WTC11 (cell line): ENCODE measurements at regions not wholly inside any gene's neighbourhood (a gene's known extent, or its start where the extent isn't known, plus 50 kb on each side); places are given as distances from the start of the nearest gene placed in this dataset.

Experiments used
- ATAC-seq: fragments of 200-7000 bp; cut with Tn5 transposase; 2 replicates; pipeline ENCODE4 v1.10.0; 2021; ENCODE audit warnings: mild to moderate bottlenecking, moderate library complexity
- CTCF ChIA-PET: fragments of 300-600 bp; sonication (Branson Sonifier 250); formaldehyde crosslinking; loops from one replicate; lab custom pipeline; 2021; ENCODE audit warnings: antibody characterized with exemption; lab: Charles Lee
- POLR2A ChIA-PET: fragments of 350-600 bp; sonication (Branson Sonifier 250); formaldehyde crosslinking; loops from one replicate; lab custom pipeline; 2021; ENCODE audit warnings: antibody characterized with exemption; lab: Charles Lee
- DNase-seq: peaks from one replicate; pipeline ENCODE4 v3.0.0; 2021; ENCODE audit warnings: low spot score
- H3K27ac Mint-ChIP-seq: 2 replicates; pipeline ENCODE4 v1.8.0; 2021; ENCODE audit warnings: mixed read lengths
- H3K27me3 Mint-ChIP-seq: 2 replicates; pipeline ENCODE4 v1.8.0; 2021; ENCODE audit warnings: low read depth, mild to moderate bottlenecking, moderate library complexity, mixed read lengths
- H3K36me3 Mint-ChIP-seq: 2 replicates; pipeline ENCODE4 v1.8.0; 2021; ENCODE audit warnings: mixed read lengths
- H3K4me1 Mint-ChIP-seq: 2 replicates; pipeline ENCODE4 v1.8.0; 2022; ENCODE audit warnings: mixed read lengths
- H3K4me3 Mint-ChIP-seq: 2 replicates; pipeline ENCODE4 v1.8.0; 2021; ENCODE audit warnings: mild to moderate bottlenecking, moderate library complexity, mixed read lengths
- H3K9me3 Mint-ChIP-seq: 2 replicates; pipeline ENCODE4 v1.8.0; 2021; ENCODE audit warnings: mixed read lengths
- ATF2 ChIP-seq: sonication (generic); formaldehyde crosslinking; IDR thresholded peaks from 2 replicates; pipeline ENCODE4 v1.8.1; 2022; ENCODE audit warnings: low read depth, missing genetic modification reagents, borderline replicate concordance
- E2F1 ChIP-seq: sonication (generic); formaldehyde crosslinking; IDR thresholded peaks from 2 replicates; pipeline ENCODE4 v1.8.0; 2022; ENCODE audit warnings: mild to moderate bottlenecking, missing genetic modification reagents
- ELF4 ChIP-seq: sonication (generic); formaldehyde crosslinking; IDR thresholded peaks from 2 replicates; pipeline ENCODE4 v1.8.1; 2022; ENCODE audit warnings: low read depth, mild to moderate bottlenecking, moderate library complexity, missing genetic modification reagents
- ETV6 ChIP-seq: sonication (generic); formaldehyde crosslinking; IDR thresholded peaks from 2 replicates; pipeline ENCODE4 v1.8.1; 2022; ENCODE audit warnings: mild to moderate bottlenecking, missing genetic modification reagents
- FOXP4 ChIP-seq: sonication (generic); formaldehyde crosslinking; IDR thresholded peaks from 2 replicates; pipeline ENCODE4 v1.8.0; 2022; ENCODE audit warnings: mild to moderate bottlenecking, missing genetic modification reagents
- GABPB1 ChIP-seq: sonication (generic); formaldehyde crosslinking; IDR thresholded peaks from 2 replicates; pipeline ENCODE4 v1.8.1; 2023; ENCODE audit warnings: mild to moderate bottlenecking, missing genetic modification reagents
- IRF1 ChIP-seq: sonication (generic); formaldehyde crosslinking; IDR thresholded peaks from 2 replicates; pipeline ENCODE4 v1.8.0; 2023; ENCODE audit warnings: missing genetic modification reagents
- IRF2 ChIP-seq: sonication (generic); formaldehyde crosslinking; IDR thresholded peaks from 2 replicates; pipeline ENCODE4 v1.8.0; 2022; ENCODE audit warnings: low read depth, missing genetic modification reagents, borderline replicate concordance
- MLX ChIP-seq: sonication (generic); formaldehyde crosslinking; IDR thresholded peaks from 2 replicates; pipeline ENCODE4 v1.8.1; 2023; ENCODE audit warnings: mild to moderate bottlenecking, missing genetic modification reagents, moderate library complexity
- MXD4 ChIP-seq: fragments of 250-450 bp; sonication (Bioruptor Pico); IDR thresholded peaks from 2 replicates; pipeline ENCODE4 v1.8.0; 2021; ENCODE audit warnings: mild to moderate bottlenecking, moderate library complexity, borderline replicate concordance
- NR3C1 ChIP-seq: sonication (generic); formaldehyde crosslinking; conservative IDR thresholded peaks from 2 replicates; pipeline ENCODE4 v1.8.1; 2023; ENCODE audit warnings: low read depth, mild to moderate bottlenecking, missing genetic modification reagents
- OVOL2 ChIP-seq: fragments of 250-450 bp; sonication (Bioruptor Pico); IDR thresholded peaks from 2 replicates; pipeline ENCODE4 v1.9.0; 2021; ENCODE audit warnings: mild to moderate bottlenecking, borderline replicate concordance
- PREB ChIP-seq: sonication (generic); formaldehyde crosslinking; IDR thresholded peaks from 2 replicates; pipeline ENCODE4 v1.8.1; 2022; ENCODE audit warnings: mild to moderate bottlenecking, missing genetic modification reagents, moderate library complexity, borderline replicate concordance
- SMAD3 ChIP-seq: sonication (generic); formaldehyde crosslinking; IDR thresholded peaks from 2 replicates; pipeline ENCODE4 v1.8.0; 2022; ENCODE audit warnings: missing genetic modification reagents, mild to moderate bottlenecking, borderline replicate concordance
- SMAD4 ChIP-seq: sonication (generic); formaldehyde crosslinking; IDR thresholded peaks from 2 replicates; pipeline ENCODE4 v1.8.0; 2022; ENCODE audit warnings: mild to moderate bottlenecking, missing genetic modification reagents
- SOX15 ChIP-seq: fragments of 250-450 bp; sonication (Bioruptor Pico); IDR thresholded peaks from 2 replicates; pipeline ENCODE4 v1.9.0; 2021; ENCODE audit warnings: mild to moderate bottlenecking
- TEAD4 ChIP-seq: sonication (generic); formaldehyde crosslinking; IDR thresholded peaks from 2 replicates; pipeline ENCODE4 v1.8.0; 2022; ENCODE audit warnings: mild to moderate bottlenecking, missing genetic modification reagents
- TP53 ChIP-seq: sonication (generic); formaldehyde crosslinking; IDR thresholded peaks from 2 replicates; pipeline ENCODE4 v1.8.1; 2023; ENCODE audit warnings: mild to moderate bottlenecking, missing genetic modification reagents
- ZNF138 ChIP-seq: sonication (generic); formaldehyde crosslinking; conservative IDR thresholded peaks from 2 replicates; pipeline ENCODE4 v1.8.1; 2022; ENCODE audit warnings: mild to moderate bottlenecking, moderate library complexity, missing genetic modification reagents
- ZNF425 ChIP-seq: fragments of 250-450 bp; sonication (Bioruptor Pico); conservative IDR thresholded peaks from 2 replicates; pipeline ENCODE4 v1.9.0; 2021; ENCODE audit warnings: mild to moderate bottlenecking

GRCh38 chr9:86749894-86750255 is 197.4 kb downstream of the GAS1 start:
- no peak for DNase-seq
- H3K27me3 Mint-ChIP-seq, result no peaks in the 10 kb centered on the region
- H3K27ac Mint-ChIP-seq, result no peak overlapping the region
- no peaks in the 10 kb centered on the region for H3K36me3 Mint-ChIP-seq
- POLR2A ChIA-PET, result no interaction called here
- TF ChIP-seq IRF2 (CRISPR knock-in tag) (no peak), FOXP4 (CRISPR knock-in tag) (no peak), SMAD4 (CRISPR knock-in tag) (no peak), MLX (CRISPR knock-in tag) (no peak), TEAD4 (CRISPR knock-in tag) (no peak)
- CTCF ChIA-PET, result no interaction called here
- no peaks in the 10 kb centered on the region for H3K4me1 Mint-ChIP-seq
- no peak for ATAC-seq
- no peaks in the 10 kb centered on the region for H3K9me3 Mint-ChIP-seq
- no peak overlapping the region for H3K4me3 Mint-ChIP-seq

- Mint-ChIP-seq H3K9me3 (no peaks in the 10 kb centered on the region; the same call in 1 of the 2 replicates), H3K4me1 (no peaks in the 10 kb centered on the region), H3K27me3 (no peaks in the 10 kb centered on the region), H3K4me3 (no peak overlapping the region), H3K36me3 (no peaks in the 10 kb centered on the region), H3K27ac (no peak overlapping the region)
- TF ChIP-seq MXD4 (CRISPR knock-in tag), result no peak
- no peak for TF ChIP-seq ATF2
- CTCF ChIA-PET, result no interaction called here
- ATAC-seq, result no peak
- DNase-seq, result no peak
- POLR2A ChIA-PET, result no interaction called here
Observed at GRCh38 chr9:86749161-86749893, 198.0 kb downstream of the GAS1 start.

GRCh38 chr9:86747711-86748110 is 199.6 kb downstream of the GAS1 start:
- ATAC-seq (no peak), DNase-seq (no peak)
- CTCF ChIA-PET, result no interaction called here
- H3K4me1 Mint-ChIP-seq, result no peaks in the 10 kb centered on the region
- no peaks in the 10 kb centered on the region for H3K36me3 Mint-ChIP-seq
- peaks cover 7% of the 10 kb centered on the region for H3K9me3 Mint-ChIP-seq
- POLR2A ChIA-PET, result no interaction called here
- no peak overlapping the region for H3K27ac Mint-ChIP-seq
- H3K4me3 Mint-ChIP-seq, result no peak overlapping the region
- H3K27me3 Mint-ChIP-seq, result peaks cover 5% of the 10 kb centered on the region; the same call in 1 of the 2 replicates
- no peak for TF ChIP-seq GABPB1 (CRISPR knock-in tag)
- TF ChIP-seq ZNF138 (CRISPR knock-in tag), result no peak
- TF ChIP-seq SMAD3 (CRISPR knock-in tag), result no peak
- no peak for TF ChIP-seq TP53
- TF ChIP-seq PREB (CRISPR knock-in tag), result no peak
- TF ChIP-seq IRF1 (CRISPR knock-in tag), result no peak
- no peak for TF ChIP-seq ZNF425
- no peak for TF ChIP-seq E2F1
- TF ChIP-seq ELF4 (CRISPR knock-in tag), result no peak
- no peak for TF ChIP-seq OVOL2 (CRISPR knock-in tag)
- TF ChIP-seq SOX15 (CRISPR knock-in tag), result no peak
- TF ChIP-seq NR3C1 (CRISPR knock-in tag), result no peak
- no peak for TF ChIP-seq ETV6
